ENCODE measurements at regions not wholly inside any gene's neighbourhood (a gene's known extent, or its start where the extent isn't known, plus 50 kb on each side); places are given as distances from the start of the nearest gene placed in this dataset.

- no peak for DNase-seq
- Mint-ChIP-seq H3K27me3 (no peaks in the 10 kb centered on the region), H3K27ac (no peak overlapping the region), H3K4me1 (ENCODE audit: low read depth) (no peaks in the 10 kb centered on the region), H3K36me3 (ENCODE audit: low read depth) (no peaks in the 10 kb centered on the region), H3K9me3 (peaks cover 6% of the 10 kb centered on the region), H3K4me3 (no peak overlapping the region)
- POLR2A ChIA-PET = no interaction called here
- Histone ChIP-seq H3K9me3 (ENCODE audit: control insufficient read depth in 1 of 2, insufficient read depth in 1 of 2, low read length in 2 of 2) (no peaks in the 10 kb centered on the region), H3K27me3 (ENCODE audit: control insufficient read depth in 1 of 2, insufficient read depth in 2 of 2, low read length in 2 of 2) (no peaks in the 10 kb centered on the region), H3K4me1 (ENCODE audit: insufficient read depth, low read length) (no peaks in the 10 kb centered on the region), H3K27ac (ENCODE audit: low read depth in 1 of 2, low read length in 2 of 2) (no peak overlapping the region), H3K36me3 (ENCODE audit: insufficient read depth, low read length) (no peaks in the 10 kb centered on the region), H3K4me3 (ENCODE audit: low read length) (no peak overlapping the region)
- no peak for TF ChIP-seq CTCF (IDR thresholded peaks at IDR 0.05)
- ATAC-seq (ENCODE audit: poor library complexity) = no peak
- intact Hi-C loops (cut with DNase I, micrococcal nuclease) = no loop called here
- CTCF ChIA-PET = no interaction called here
Observed at GRCh38 chr3:99319450-99319849, 318.9 kb upstream of the COL8A1 start.

GRCh38 chr3:99317201-99317600, 321.2 kb upstream of the COL8A1 start:
- H3K27me3 Mint-ChIP-seq = no peaks in the 10 kb centered on the region
- no peaks in the 10 kb centered on the region for H3K36me3 Mint-ChIP-seq (ENCODE audit: low read depth)
- intact Hi-C loops (cut with DNase I, micrococcal nuclease) = no loop called here
- no peaks in the 10 kb centered on the region for H3K4me1 Mint-ChIP-seq (ENCODE audit: low read depth)
- Histone ChIP-seq H3K27me3 (ENCODE audit: control insufficient read depth in 1 of 2, insufficient read depth in 2 of 2, low read length in 2 of 2) (no peaks in the 10 kb centered on the region), H3K27ac (ENCODE audit: low read depth in 1 of 2, low read length in 2 of 2) (no peak overlapping the region), H3K9me3 (ENCODE audit: control insufficient read depth in 1 of 2, insufficient read depth in 1 of 2, low read length in 2 of 2) (no peaks in the 10 kb centered on the region), H3K4me1 (ENCODE audit: insufficient read depth, low read length) (no peaks in the 10 kb centered on the region), H3K36me3 (ENCODE audit: insufficient read depth, low read length) (no peaks in the 10 kb centered on the region), H3K4me3 (ENCODE audit: low read length) (no peak overlapping the region)
- ChIA-PET CTCF (no interaction called here), POLR2A (no interaction called here)
- TF ChIP-seq CTCF (IDR thresholded peaks at IDR 0.05) = no peak
- no peak overlapping the region for H3K27ac Mint-ChIP-seq
- no peak for ATAC-seq (ENCODE audit: poor library complexity)
- no peak for DNase-seq
- H3K4me3 Mint-ChIP-seq = no peak overlapping the region
- peaks cover 8% of the 10 kb centered on the region for H3K9me3 Mint-ChIP-seq

- Mint-ChIP-seq H3K9me3 (peaks cover 12% of the 10 kb centered on the region), H3K4me1 (ENCODE audit: low read depth) (no peaks in the 10 kb centered on the region), H3K27ac (no peak overlapping the region), H3K27me3 (no peaks in the 10 kb centered on the region), H3K36me3 (ENCODE audit: low read depth) (no peaks in the 10 kb centered on the region), H3K4me3 (no peak overlapping the region)
- no peaks in the 10 kb centered on the region for H3K9me3 ChIP-seq (ENCODE audit: control insufficient read depth in 1 of 2, insufficient read depth in 1 of 2, low read length in 2 of 2)
- H3K27me3 ChIP-seq (ENCODE audit: control insufficient read depth in 1 of 2, insufficient read depth in 2 of 2, low read length in 2 of 2) = no peaks in the 10 kb centered on the region
- POLR2A ChIA-PET = no interaction called here
- H3K4me3 ChIP-seq (ENCODE audit: low read length) = no peak overlapping the region
- no peak for DNase-seq
- intact Hi-C loops (cut with DNase I, micrococcal nuclease) = no loop called here
- H3K36me3 ChIP-seq (ENCODE audit: insufficient read depth, low read length) = no peaks in the 10 kb centered on the region
- CTCF ChIA-PET = no interaction called here
- no peak for TF ChIP-seq CTCF (IDR thresholded peaks at IDR 0.05)
- ATAC-seq (ENCODE audit: poor library complexity) = no peak
- H3K4me1 ChIP-seq (ENCODE audit: insufficient read depth, low read length) = no peaks in the 10 kb centered on the region
- H3K27ac ChIP-seq (ENCODE audit: low read depth in 1 of 2, low read length in 2 of 2) = no peak overlapping the region
Observed at GRCh38 chr3:99315896-99316295, 322.5 kb upstream of the COL8A1 start.

Data from CD4-positive, alpha-beta T cell (primary cell).